NCI-H748 treated with DMSO at 0.1 percent for 48 hours (cell line): ENCODE measurements at regions not wholly inside any gene's neighbourhood (a gene's known extent, or its start where the extent isn't known, plus 50 kb on each side); places are given as distances from the start of the nearest gene placed in this dataset.
A peak's percentile ranks its signal among the peaks of the same experiment; 100 is the strongest.
"Not testable (repeated sequence)": the region's sequence is repeated elsewhere in the genome, so short reads cannot be mapped to it uniquely, and the experiment has no call there.

Source experiments
- DNase-seq: peaks from one replicate; lab custom pipeline; 2025; lab: John Stamatoyannopoulos, UW

DNA sequence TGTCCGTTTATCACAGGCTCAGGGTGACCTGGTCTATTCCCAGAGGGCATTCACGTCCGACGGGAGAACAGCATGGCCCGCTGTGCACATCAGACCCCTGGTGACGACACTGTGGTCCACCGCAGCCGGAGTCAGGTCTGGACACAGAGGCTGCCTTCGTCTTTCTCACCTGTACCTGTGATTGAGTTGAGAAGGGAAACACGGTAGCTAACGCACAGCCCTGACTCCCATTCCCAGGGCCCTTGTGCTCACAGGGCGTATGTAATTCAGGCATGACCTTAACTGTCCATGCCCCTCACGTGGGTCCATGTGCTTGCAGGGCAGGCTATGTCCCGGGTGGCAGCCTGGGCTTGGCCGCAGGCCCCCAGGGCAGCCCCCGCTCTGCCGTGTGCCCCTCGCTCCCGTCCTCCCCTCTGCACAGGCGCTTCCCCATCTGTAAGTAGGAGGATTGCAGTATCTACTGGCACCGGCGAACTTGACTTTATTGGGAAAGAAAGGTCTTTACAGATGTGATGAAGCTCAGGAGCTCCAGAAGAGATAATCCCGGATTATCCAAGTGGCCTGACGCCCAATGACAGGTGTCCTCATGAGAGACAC is 221.3 kb upstream of the TCERG1L start:
- DNase-seq = no peak

DNA sequence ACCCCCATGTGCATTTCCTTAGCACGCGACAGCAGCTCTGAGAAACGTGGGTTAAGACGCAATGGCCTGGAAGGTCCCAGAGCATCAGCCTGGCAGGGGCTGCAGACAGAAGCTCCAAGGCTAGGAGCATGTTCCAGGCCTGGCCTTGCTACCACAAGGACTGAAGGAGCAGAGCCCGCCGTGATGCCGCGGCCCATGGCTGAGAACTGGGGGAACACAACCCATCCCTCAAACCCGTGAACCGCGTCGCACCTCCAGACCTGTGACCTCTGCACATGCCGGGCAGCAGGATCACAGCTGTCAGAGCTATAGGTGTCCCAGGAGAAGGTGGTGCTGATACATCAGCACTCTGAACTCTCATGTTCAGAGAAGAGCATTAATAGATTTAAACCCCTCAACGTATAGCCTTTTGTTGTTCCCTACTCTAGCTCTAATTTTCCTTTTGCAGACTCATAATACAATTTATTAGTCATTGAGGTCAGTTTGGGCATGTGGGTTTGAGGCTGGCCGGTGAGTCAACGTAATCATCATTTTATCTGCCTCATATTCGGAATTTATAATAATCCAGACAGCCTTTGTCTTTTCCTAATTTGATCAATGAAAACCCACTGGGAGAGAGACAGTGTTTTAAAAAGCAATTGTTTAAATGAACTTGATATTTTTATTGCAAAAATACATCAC is 222.5 kb upstream of the TCERG1L start:
- no peak for DNase-seq

DNA sequence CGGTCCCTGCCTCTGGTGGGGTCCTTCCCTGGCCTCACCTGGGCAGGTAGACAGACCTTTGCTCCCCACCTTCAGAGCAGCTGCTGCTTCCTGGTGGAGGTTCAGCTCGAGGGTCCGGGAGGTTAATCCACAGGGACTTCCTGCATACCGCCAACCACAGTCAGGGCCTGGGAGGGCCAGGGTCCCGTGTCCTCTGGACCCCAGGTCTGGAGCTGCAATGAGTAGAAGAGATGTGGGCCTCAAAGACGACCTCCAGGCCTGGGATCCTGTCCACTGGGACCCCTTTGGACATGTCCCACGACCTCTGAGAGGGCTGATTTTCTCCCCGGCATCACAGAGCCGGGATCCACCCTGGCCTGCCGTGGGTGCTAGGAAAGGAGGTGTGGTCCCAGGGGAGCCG is 223.3 kb upstream of the TCERG1L start:
- DNase-seq = no peak

DNA sequence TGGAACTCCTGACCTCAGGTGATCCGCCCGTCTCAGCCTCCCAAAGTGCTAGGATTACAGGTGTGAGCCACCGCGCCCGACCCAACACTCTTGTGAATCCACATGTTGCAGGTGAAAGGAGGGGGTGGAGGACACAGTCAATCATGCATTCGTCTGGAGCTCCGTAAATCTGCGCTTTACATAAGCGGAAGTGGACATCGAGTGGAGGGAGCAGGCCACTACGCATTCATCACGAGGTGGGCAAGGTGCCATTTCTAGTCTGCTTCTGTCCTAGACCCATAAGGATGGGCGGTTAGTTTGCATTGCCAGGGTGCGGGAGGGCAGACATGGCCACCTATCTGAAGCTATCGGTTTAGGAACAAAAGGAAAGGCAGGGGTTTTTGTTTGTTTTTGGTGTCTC is 225.2 kb upstream of the TCERG1L start:
- no peak for DNase-seq

DNA sequence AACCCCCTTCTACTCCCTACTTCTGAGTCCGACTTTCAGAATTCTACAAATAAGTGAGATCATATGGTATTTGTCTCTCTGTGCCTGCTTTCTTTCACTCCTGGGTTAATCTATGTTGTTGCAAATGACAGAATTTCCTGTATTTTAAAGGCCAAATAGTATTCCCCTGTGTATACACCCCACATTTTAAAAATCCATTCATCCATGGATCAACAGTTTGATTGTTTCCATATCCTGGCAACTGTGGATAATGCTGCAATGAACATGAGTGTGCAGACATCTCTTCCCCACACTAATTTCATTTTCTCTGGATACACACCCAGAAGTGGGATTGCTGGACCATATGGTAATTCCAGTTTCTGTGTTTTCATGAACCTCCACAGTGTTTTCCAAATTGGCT is 225.8 kb upstream of the TCERG1L start:
- no peak for DNase-seq

DNA sequence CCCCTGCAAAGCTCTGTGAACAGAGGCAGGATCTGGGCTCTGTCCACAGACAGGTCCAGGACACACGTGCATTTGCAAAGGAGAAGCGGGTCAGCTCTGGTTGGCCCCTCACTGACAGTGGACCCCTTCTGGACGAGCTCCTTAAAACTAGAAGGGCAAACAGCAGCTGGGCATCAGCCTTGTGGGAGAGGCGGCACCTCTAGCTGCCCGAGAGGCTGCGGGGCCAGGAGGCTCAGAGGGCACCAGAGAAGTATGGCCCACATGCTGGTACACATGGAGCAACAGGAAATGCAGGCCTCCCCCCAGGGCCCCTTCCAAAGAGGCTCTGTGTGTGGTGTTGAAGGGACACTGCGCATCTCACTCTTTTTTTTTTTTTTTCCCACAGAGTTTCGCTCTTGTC is 233.0 kb upstream of the TCERG1L start:
- no peak for DNase-seq

DNA sequence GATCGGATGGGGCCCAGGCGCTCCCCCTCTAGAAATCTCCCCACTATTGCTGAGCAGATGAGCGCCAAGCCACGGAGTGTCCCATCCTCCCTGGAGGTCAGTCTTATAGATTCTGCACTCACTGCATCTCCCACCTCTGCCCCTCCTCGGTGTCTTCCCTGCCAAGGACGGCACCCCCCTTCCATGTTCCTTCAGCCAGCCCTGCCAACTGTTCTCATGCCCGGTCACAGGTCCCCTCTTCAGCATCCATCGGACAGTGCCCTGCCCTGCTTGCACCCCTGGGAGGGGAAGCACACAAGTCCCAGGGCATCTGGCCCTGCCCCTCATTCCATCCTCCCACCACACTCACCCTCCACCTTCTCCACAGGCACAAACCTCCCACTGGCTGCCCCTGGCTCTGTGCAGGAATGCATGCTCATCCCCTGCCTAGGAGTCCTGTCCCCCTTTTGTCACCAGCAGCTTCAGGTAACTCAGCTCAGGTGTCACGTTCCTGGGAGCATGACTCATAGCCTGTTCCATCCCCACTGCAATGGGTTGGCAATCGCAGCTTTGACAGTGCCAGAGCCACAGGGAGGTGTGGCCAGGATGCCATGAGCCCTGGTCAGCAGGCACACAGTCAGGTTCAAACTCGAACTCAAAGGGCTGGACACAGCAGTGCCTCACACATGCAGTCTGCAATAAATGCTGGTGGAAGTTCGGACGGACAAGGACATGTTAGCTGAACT is 234.7 kb upstream of the TCERG1L start:
- DNase-seq = no peak

DNA sequence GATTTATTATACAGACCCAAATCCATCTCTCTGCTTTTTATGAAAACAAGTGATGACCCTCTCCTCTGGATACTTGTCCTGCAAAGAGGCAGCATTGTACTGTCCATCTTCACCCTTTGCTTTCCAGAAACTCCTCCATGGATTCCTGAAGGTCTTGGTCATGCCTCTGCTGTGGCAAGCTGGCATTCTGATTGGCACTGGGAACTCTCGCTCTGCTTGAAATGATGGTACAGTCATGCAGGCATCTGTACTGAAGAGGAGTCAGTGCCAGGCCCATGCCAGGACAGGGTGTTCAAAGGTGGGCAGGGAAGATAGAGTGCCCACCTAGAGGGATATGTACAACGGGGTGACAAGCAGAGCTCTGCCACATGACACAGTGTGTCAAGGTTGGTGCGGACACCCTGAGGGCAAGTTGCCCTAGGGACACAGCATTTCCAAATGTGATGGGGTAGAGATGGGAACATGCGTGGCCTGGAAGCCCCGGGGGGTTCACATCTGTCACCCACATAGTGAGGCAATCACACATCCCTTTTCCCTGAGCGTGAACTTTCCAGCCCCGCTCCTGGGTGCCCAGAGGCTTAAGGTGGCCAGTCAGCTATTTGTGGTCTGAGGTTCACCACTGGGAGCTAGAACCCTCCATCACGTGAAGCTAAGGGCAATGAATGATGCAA is 235.7 kb upstream of the TCERG1L start:
- no peak for DNase-seq

DNA sequence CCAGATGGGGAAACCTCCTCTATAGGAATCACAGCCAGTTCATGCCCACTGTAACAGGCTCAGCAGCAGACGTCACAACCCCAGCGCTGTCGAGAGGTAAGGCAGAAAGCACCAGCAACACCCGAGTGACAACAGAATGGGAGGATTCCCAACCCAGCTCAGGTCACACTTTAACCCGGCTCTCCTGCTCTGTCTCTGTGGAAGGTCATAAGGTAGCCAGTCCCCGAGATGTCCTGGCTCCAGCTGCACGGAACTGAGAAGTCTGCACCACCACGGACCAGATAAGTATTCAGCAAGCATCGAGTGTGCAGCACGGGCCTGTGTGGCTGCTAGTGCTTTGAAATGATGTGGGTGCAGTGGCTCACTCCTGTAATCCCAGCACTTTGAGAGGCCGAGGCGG is 236.7 kb upstream of the TCERG1L start:
- DNase-seq = no peak

DNA sequence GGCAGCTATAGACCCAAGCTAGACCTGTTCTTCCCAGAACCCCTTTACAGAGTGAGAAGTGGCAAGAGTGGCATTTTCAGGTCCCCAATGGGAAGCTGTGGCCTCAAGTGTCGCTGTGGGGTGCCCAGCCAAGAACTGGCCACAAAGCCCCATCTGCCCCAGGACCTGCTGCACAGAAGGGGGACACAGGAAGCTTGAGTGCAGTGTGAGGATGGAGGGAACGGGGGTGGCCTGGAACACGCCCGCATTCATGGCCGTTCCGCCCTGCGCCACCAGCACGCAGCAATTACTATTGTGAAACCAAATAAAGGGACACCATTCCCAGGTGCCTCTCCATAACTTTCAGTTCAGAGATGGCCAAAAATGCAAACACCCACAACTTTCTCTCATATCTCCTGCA is 237.6 kb upstream of the TCERG1L start:
- DNase-seq = no peak

DNA sequence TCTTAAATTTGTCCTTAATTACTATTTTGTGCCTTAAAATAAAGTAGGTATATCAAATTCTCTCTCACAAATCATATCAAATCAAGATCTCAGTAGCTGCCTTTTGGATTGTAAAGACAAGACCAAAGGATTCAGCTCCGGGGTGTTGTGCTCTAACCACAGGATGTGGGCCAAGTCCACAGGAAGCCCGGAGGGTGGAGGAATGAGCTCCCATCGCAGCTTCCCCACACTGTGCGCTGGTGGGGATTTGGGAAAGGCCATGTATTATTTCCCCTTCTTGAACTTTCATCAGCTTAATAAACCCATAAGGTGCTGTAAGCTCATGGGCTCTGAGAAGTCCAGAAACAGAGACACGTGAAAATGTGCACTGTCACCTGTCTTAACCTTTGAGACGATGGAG is 241.6 kb upstream of the TCERG1L start:
- no peak for DNase-seq

DNA sequence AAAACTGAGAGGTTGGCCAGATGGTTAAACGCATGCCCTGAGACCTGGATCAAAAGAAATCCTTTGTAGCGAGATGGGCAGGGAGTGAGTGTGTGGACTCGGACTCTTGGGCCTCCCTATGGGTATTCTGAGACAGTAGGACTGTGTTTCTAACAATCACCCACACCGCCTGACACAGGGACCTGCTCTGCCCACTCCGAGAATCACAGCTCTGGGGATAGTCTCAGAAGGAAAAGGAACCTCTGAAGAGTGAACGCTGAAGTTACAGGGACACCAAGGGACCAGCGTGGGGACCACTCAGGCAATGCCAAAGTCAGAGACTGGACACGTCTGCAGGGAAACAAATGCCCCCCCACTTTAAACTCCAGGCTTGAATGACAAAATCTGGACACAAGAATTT is 242.1 kb upstream of the TCERG1L start:
- DNase-seq = no peak

DNA sequence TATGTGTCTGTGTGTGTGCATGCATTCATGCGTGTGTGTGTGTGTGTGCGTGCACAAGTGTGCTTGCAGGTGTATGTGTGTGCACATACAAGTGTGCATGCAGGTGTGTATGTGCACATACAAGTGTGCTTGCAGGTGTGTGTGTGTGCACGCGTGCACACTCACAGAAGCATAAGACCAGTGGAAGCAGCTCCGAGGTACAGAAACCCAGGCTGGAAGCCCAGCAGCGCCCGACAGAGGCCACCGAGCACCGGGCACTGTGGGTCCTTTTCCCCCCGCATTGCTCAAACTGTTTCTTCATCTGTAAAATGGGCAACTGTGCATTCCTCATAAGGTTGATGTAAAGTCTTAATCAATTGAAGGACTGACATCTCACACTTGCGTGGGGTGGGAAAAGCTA is 243.3 kb upstream of the TCERG1L start:
- DNase-seq = no peak

DNA sequence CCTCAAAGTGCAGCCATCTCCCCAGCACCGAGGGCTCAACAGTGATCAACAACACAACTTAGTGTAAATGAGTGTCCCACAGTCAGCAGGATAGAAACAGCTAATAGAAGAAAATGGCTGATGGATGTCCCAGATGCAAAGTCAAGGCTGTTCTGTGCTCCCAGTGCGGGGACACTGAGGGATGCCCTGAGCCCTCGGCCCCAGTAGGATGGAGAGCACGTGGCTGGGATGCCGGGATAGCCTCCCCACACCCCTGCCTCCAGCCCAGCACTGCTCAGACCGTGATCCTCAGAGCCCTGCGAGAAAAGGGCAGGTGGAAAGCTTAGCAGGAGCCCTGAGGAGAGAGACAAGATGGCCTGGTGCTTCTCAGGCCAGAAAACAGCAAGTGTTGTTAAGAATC is 243.9 kb upstream of the TCERG1L start:
- no peak for DNase-seq

DNA sequence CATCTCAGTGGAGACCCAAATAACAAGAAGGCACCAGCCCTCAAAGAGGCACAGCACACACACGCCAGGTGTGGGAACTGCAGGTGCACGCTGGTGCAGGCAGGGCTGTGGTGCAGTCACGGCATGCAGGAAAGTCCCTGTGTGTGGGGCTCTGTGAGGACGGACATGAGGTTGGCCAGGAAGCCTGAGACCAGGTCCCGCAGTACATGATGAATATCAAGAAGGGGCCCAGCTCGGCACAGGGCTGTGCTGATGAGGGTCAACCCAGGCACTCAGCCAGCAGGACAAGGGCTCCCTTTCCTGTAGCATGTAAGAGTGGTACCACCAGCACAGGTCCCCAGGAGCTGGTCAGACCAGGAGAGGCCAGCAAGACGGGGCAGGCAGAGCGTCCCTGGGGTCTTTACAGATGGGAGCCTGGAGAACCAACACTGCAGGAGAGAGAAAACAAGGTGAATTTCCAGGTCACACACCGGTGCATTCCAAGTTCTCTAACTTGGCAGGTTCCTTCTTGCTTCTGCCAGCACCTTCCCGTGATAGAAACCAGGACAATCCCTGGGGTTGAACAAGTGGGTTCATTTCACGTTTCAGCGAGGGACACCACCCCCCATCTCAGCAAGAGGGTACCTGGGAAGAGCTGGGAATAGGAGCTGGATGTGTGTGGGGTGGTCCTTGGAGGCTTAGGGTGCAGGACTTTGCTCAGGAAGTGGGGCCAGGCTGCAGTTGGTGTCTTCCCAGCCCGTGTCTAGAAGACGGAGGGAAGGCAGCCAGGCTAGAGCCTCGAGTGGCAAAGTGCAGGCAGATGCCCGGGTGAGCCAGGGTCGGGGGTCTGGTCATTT is 244.8 kb upstream of the TCERG1L start:
- no peak for DNase-seq

DNA sequence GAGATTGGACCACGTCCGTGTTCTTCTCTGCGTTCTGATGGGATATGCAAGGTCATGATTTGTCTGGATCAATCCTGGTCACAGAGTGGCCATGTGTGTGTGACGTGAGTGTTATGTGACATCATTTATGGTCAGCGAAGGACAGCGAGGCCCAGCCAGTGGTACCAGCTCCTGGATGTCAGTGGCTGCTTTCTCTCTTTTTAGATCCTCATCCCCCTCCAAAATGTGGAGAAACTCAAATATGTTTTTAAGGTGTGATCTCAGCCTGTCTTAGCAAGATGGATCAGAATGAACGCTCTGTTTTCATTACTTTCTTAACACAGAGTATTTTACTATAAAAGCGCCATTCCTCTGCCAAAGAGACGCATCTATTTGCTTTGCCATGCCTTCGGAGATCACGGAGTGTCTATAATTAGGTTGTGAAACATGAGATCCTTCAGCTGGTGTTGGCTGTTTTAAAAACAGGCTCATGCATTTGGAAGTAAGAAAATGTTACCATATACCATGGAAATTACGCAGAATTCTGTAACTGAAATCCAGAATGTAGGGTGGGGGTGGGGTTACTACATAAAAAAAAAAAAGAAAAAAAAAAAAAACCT is 245.5 kb upstream of the TCERG1L start:
- DNase-seq = no peak

DNA sequence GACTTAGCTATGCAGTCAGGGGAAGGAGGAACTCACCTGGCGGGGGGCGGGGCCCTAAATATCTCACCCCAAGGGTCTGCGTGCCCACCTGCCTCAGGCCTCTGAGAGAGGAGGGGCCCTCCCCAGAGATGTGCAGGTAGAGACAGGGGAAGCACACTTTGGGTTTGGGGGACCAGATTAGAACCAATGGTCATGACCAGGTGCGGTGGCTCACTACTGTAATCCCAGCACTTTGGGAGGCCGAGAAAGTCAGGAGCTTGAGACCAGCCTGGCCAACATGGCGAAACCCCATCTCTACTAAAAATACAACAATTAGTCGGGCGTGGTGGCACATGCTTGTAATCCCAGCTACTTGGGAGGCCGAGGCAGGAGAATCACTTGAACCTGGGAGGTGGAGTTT is 246.4 kb upstream of the TCERG1L start:
- not testable (repeated sequence) for DNase-seq

DNA sequence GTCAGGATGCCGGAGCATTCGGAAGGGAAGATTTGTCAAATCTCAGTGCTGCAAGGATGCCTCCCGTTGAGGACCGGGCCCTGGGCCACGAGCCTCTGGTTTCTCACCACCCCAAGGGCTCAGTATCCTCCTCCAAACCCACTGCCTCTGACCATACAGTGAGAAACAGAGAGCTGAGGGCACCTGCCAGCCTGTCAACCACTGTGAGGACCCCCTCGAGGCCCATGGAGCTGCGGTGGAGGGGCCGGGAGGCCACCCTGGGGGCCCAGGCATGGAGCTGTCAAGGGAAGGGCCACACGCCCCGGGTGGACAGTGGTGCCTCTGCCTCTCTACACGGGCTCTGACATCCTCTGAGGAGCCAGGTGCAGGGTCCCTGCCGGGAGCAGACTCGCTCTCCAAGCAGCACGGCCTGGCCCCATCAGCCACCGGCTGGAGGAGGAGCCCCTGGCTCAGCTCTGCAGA is 248.0 kb upstream of the TCERG1L start:
- no peak for DNase-seq

DNA sequence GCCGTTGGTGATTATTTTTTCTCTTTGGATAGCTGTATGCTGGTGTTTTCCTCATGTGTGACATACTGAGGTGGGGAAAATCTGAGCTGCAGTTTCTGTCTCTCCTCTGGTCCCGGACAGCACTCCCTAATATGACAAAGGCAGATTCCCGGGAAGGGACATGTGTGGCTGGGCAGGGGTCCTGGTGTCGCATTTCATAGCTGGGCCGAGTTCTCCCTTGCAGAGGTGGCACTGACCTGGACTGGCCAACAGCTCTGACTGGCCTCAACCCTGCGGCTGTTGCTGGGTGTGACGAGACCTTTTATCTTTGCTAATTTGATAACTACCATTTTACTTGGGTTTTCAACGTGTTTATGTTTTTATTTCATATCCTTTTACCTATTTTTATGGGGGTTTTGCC is 248.6 kb upstream of the TCERG1L start:
- DNase-seq = no peak

DNA sequence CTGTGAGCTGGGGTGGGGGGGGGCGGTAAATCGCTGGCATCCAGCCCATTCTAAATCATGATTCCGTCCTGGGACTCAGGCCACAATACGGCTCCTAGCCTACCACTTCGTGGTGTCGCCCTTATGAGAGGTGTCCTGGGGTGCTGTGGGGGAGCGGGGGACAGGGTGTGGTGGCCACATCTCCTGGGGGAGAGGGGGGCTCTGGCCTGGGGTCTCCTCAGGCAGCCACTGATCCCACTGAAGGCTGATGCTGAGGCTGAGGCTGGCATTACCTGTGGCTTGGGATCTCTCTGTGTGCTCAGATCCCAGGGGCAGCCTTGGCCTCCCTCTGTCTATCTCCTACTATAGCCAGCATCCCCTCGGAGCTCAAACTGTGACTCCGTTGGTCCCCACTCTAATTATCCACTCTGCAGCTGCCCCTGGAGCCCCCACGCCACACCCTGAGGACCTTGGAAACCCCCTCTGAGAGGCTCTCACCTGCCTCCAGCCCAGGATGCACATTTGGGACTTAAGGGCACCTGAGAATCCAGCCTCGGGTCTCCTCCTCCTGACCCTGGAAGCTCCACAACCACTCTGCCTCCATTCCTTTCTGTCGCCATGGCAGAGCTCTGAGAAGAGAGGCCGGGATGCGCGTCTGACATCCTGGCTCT is 249.3 kb upstream of the TCERG1L start:
- DNase-seq = no peak

DNA sequence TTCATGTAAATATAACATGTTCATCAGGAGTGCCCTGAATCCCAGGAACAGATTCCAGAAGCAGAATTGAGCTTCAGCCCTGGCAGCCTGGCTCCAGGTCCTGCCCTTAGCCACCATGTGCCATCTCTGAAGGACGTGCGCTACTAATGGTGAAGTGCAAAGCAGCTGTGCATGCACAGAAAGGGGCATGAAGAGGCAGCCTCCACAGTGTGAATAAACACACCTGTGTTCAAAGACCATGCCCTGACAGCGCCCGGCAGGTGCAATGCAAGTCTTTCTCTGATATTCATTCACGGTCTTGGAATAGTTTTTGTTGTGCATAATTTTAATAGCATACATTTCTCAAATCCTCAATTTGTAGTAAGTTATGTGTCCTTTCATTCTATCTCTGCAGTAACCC is 250.4 kb upstream of the TCERG1L start:
- peak; percentile 68 for DNase-seq
